Stimulated activated memory B cell treated with anti-CD40 and anti-IgM and Interleukin-4, amounts not matched to agents 10 μg/mL and 1 μg/mL and 100 μg/mL, for 72 hours (primary cell): ENCODE measurements at regions not wholly inside any gene's neighbourhood (a gene's known extent, or its start where the extent isn't known, plus 50 kb on each side); places are given as distances from the start of the nearest gene placed in this dataset.

Experiments used
- ATAC-seq: fragments of 150-1000 bp; cut with Tn5 transposase; 2 replicates; pipeline ENCODE4 v1.10.0; 2021
- H3K27ac Mint-ChIP-seq: one replicate; pipeline ENCODE4 v1.8.0; 2022; ENCODE audit warnings: mild to moderate bottlenecking, mixed read lengths
- H3K27me3 Mint-ChIP-seq: one replicate; pipeline ENCODE4 v1.8.0; 2022; ENCODE audit warnings: mixed read lengths
- H3K36me3 Mint-ChIP-seq: one replicate; pipeline ENCODE4 v1.8.0; 2022; ENCODE audit warnings: mixed read lengths
- H3K4me1 Mint-ChIP-seq: one replicate; pipeline ENCODE4 v1.8.0; 2022; ENCODE audit warnings: mixed read lengths
- H3K4me3 Mint-ChIP-seq: one replicate; pipeline ENCODE4 v1.8.0; 2022; ENCODE audit warnings: mild to moderate bottlenecking, moderate library complexity, mixed read lengths
- H3K9me3 Mint-ChIP-seq: one replicate; pipeline ENCODE4 v1.8.0; 2022; ENCODE audit warnings: mixed read lengths

GRCh38 chr6:139431602-139431956, 57.1 kb upstream of the CITED2 start:
- Mint-ChIP-seq H3K36me3 (peaks cover 16% of the 10 kb centered on the region), H3K9me3 (peaks cover 3% of the 10 kb centered on the region), H3K4me1 (peaks cover 7% of the 10 kb centered on the region), H3K27ac (no peak overlapping the region), H3K27me3 (no peaks in the 10 kb centered on the region), H3K4me3 (no peak overlapping the region)
- ATAC-seq = no peak

- Mint-ChIP-seq H3K27ac (no peak overlapping the region), H3K4me3 (no peak overlapping the region), H3K27me3 (no peaks in the 10 kb centered on the region), H3K4me1 (peaks cover 7% of the 10 kb centered on the region), H3K36me3 (peaks cover 16% of the 10 kb centered on the region), H3K9me3 (peaks cover 3% of the 10 kb centered on the region)
- no peak for ATAC-seq
Observed at GRCh38 chr6:139430899-139431601, 56.6 kb upstream of the CITED2 start.

- Mint-ChIP-seq H3K4me1 (peaks cover 7% of the 10 kb centered on the region), H3K27ac (no peak overlapping the region), H3K36me3 (peaks cover 16% of the 10 kb centered on the region), H3K9me3 (peaks cover 3% of the 10 kb centered on the region), H3K27me3 (no peaks in the 10 kb centered on the region), H3K4me3 (no peak overlapping the region)
- ATAC-seq = no peak
Observed at GRCh38 chr6:139429580-139430145, 55.2 kb upstream of the CITED2 start.

GRCh38 chr6:139427199-139427598, 52.8 kb upstream of the CITED2 start:
- peaks cover 13% of the 10 kb centered on the region for H3K36me3 Mint-ChIP-seq
- H3K9me3 Mint-ChIP-seq = peaks cover 3% of the 10 kb centered on the region
- no peak overlapping the region for H3K4me3 Mint-ChIP-seq
- no peaks in the 10 kb centered on the region for H3K4me1 Mint-ChIP-seq
- no peak for ATAC-seq
- no peaks in the 10 kb centered on the region for H3K27me3 Mint-ChIP-seq
- H3K27ac Mint-ChIP-seq = no peak overlapping the region

GRCh38 chr6:139426795-139427194, 52.3 kb upstream of the CITED2 start:
- no peak overlapping the region for H3K27ac Mint-ChIP-seq
- no peak for ATAC-seq
- H3K36me3 Mint-ChIP-seq = peaks cover 12% of the 10 kb centered on the region
- H3K9me3 Mint-ChIP-seq = peaks cover 3% of the 10 kb centered on the region
- H3K4me1 Mint-ChIP-seq = no peaks in the 10 kb centered on the region
- no peaks in the 10 kb centered on the region for H3K27me3 Mint-ChIP-seq
- no peak overlapping the region for H3K4me3 Mint-ChIP-seq

- Mint-ChIP-seq H3K36me3 (peaks cover 10% of the 10 kb centered on the region), H3K4me3 (no peak overlapping the region), H3K27ac (no peak overlapping the region)
Observed at GRCh38 chr6:139425780-139426179, 51.3 kb upstream of the CITED2 start.

GRCh38 chr6:139423971-139424667, 49.7 kb upstream of the CITED2 start:
- Mint-ChIP-seq H3K4me1 (no peaks in the 10 kb centered on the region), H3K4me3 (no peak overlapping the region), H3K9me3 (no peaks in the 10 kb centered on the region), H3K27me3 (no peaks in the 10 kb centered on the region), H3K27ac (no peak overlapping the region), H3K36me3 (peaks cover 10% of the 10 kb centered on the region)
- ATAC-seq = no peak

More at GRCh38 chr6:139425780-139426179, 51.3 kb upstream of the CITED2 start:
- Mint-ChIP-seq H3K4me1 (no peaks in the 10 kb centered on the region), H3K9me3 (no peaks in the 10 kb centered on the region), H3K27me3 (no peaks in the 10 kb centered on the region)
- ATAC-seq = no peak
